ENCODE measurements at regions not wholly inside any gene's neighbourhood (a gene's known extent, or its start where the extent isn't known, plus 50 kb on each side); places are given as distances from the start of the nearest gene placed in this dataset.

DNA sequence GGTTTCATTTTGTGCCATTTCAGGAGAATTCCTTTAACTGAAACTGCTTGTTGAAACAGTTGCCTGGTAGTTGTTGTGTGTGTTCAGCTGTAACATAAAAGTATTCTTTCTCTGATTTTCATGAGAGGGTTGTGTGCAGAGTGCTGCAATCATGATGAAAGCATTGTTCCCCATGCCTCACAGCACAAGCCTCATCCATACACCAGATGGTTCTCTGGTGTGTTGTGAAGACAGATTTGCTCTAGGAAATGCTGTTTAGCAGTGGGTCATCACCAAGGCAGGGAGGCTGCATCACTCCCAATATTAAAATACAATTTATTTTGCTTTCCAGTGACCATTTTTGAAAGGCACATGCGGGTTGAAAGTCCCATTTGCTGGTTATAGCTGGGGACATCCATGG, 404.4 kb downstream of the AACS start:
- TF ChIP-seq, protein P1, sequence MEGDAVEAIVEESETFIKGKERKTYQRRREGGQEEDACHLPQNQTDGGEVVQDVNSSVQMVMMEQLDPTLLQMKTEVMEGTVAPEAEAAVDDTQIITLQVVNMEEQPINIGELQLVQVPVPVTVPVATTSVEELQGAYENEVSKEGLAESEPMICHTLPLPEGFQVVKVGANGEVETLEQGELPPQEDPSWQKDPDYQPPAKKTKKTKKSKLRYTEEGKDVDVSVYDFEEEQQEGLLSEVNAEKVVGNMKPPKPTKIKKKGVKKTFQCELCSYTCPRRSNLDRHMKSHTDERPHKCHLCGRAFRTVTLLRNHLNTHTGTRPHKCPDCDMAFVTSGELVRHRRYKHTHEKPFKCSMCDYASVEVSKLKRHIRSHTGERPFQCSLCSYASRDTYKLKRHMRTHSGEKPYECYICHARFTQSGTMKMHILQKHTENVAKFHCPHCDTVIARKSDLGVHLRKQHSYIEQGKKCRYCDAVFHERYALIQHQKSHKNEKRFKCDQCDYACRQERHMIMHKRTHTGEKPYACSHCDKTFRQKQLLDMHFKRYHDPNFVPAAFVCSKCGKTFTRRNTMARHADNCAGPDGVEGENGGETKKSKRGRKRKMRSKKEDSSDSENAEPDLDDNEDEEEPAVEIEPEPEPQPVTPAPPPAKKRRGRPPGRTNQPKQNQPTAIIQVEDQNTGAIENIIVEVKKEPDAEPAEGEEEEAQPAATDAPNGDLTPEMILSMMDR (IDR thresholded peaks at IDR 0.05; ENCODE audit: low read length, missing control alignments), result no peak

GRCh38 chr12:125470838-125471783, 405.9 kb downstream of the AACS start:
- DNase-seq (ENCODE audit: low read depth), result no peak
- TF ChIP-seq, protein P1 (IDR thresholded peaks at IDR 0.05; ENCODE audit: low read length, missing control alignments), result no peak
- H3K4me3 ChIP-seq (replicated peaks; ENCODE audit: low read depth, low read length), result no peak overlapping the region

More for the DNA sequence above, 404.4 kb downstream of the AACS start:
- H3K4me3 ChIP-seq (replicated peaks; ENCODE audit: low read depth, low read length), result no peak overlapping the region
- no peak for DNase-seq (ENCODE audit: low read depth)

DNA sequence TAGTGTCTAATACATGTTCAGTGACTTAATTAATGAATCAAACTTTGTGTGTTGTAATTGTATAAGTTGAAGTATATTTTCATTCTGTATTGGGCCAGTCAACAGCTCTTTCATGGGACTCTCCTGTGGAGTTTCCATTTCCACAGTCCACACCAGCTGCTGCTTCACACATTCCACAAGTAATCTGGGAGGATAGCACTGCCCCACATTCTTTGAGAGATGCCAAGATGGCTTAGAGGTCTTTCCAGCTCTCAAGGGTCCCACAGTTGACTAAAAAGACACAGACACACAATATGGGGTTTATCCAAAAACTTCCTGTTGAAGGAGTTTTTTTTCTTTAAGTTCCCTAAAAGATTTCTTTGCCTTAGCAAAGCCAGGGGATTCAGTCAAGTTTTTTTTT, 408.3 kb downstream of the AACS start:
- no peak for DNase-seq (ENCODE audit: low read depth)
- TF ChIP-seq, protein P1 (IDR thresholded peaks at IDR 0.05; ENCODE audit: low read length, missing control alignments), result no peak
- H3K4me3 ChIP-seq (replicated peaks; ENCODE audit: low read depth, low read length), result no peak overlapping the region

- H3K4me3 ChIP-seq (replicated peaks; ENCODE audit: low read depth, low read length), result no peak overlapping the region
- DNase-seq (ENCODE audit: low read depth), result no peak
- TF ChIP-seq, protein P1 (IDR thresholded peaks at IDR 0.05; ENCODE audit: low read length, missing control alignments), result no peak
These were observed 422.1 kb downstream of the AACS start for GRCh38 chr12:125487336-125487735.

DNA sequence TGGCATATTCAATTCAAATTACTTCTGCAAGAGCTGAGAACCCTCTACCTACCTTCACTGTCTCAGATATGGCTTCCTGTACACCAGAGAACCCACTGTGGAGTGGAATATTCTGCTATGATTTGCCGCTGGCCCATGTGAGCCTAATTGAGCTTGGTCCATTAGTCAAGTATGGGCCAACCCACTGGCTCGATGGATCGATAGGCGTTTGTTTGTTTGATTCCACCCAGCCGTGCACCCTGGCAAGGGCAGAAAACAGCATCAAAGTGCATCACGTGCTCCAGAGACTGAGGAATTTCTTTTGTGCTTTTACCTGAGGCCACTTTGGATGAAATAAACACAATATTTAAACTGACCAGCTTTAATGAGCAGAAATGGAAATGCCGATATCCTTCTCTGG, 426.3 kb downstream of the AACS start:
- TF ChIP-seq, protein P1 (IDR thresholded peaks at IDR 0.05; ENCODE audit: low read length, missing control alignments), result no peak
- DNase-seq (ENCODE audit: low read depth), result no peak
- H3K4me3 ChIP-seq (replicated peaks; ENCODE audit: low read depth, low read length), result no peak overlapping the region

GRCh38 chr12:125492354-125493270, 427.4 kb downstream of the AACS start:
- TF ChIP-seq, protein P1 (IDR thresholded peaks at IDR 0.05; ENCODE audit: low read length, missing control alignments), result no peak
- no peak for DNase-seq (ENCODE audit: low read depth)
- H3K4me3 ChIP-seq (replicated peaks; ENCODE audit: low read depth, low read length), result no peak overlapping the region

Data from fibroblast of pulmonary artery (primary cell).